SK-N-SH treated with all-trans-retinoic acid at 6 μM for 48 hours (cell line): ENCODE measurements at regions not wholly inside any gene's neighbourhood (a gene's known extent, or its start where the extent isn't known, plus 50 kb on each side); places are given as distances from the start of the nearest gene placed in this dataset.

Experiments
- ATAC-seq: fragments of 200-7000 bp; cut with Tn5 transposase; 3 replicates; pipeline ENCODE4 v1.9.1; 2020; ENCODE audit warnings: mild to moderate bottlenecking, moderate library complexity
- ARNTL ChIP-seq: fragments of 450-650 bp; formaldehyde crosslinking; IDR thresholded peaks from 2 replicates; pipeline ENCODE4 v1.5.0; 2020; ENCODE audit warnings: low read depth, mild to moderate bottlenecking, moderate library complexity, borderline replicate concordance
- BACH2 ChIP-seq: fragments of 250-450 bp; sonication (Bioruptor Pico); IDR thresholded peaks from 2 replicates; pipeline ENCODE4 v1.9.0; 2021; ENCODE audit warnings: mild to moderate bottlenecking, borderline replicate concordance
- ESRRG ChIP-seq: fragments of 250-450 bp; sonication (Bioruptor Pico); IDR thresholded peaks from 2 replicates; pipeline ENCODE4 v1.6.1; 2021; ENCODE audit warnings: mild to moderate bottlenecking
- OSR1 ChIP-seq: fragments of 250-450 bp; sonication (Bioruptor Pico); IDR thresholded peaks from 2 replicates; pipeline ENCODE4 v1.8.0; 2022; ENCODE audit warnings: moderate library complexity, mild to moderate bottlenecking, inconsistent platforms
- PPARA ChIP-seq: fragments of 250-450 bp; sonication (Bioruptor Pico); IDR thresholded peaks from 2 replicates; pipeline ENCODE4 v1.5.0; 2020; ENCODE audit warnings: mild to moderate bottlenecking, borderline replicate concordance
- RARB ChIP-seq: fragments of 250-450 bp; sonication (Bioruptor Pico); IDR thresholded peaks from 2 replicates; pipeline ENCODE4 v1.8.0; 2021; ENCODE audit warnings: mild to moderate bottlenecking, moderate library complexity
- SNAI2 ChIP-seq: fragments of 250-450 bp; sonication (Bioruptor Pico); IDR thresholded peaks from 2 replicates; pipeline ENCODE4 v1.5.0; 2020; ENCODE audit warnings: mild to moderate bottlenecking, moderate library complexity
- TCF4 ChIP-seq: fragments of 250-450 bp; sonication (Bioruptor Pico); IDR thresholded peaks from 2 replicates; pipeline ENCODE4 v1.8.0; 2021; ENCODE audit warnings: mild to moderate bottlenecking, moderate library complexity, borderline replicate concordance
- TOX ChIP-seq: fragments of 250-450 bp; sonication (Bioruptor Pico); IDR thresholded peaks from 2 replicates; pipeline ENCODE4 v1.8.0; 2021; ENCODE audit warnings: mild to moderate bottlenecking, moderate library complexity, borderline replicate concordance
- ZC3H10 ChIP-seq: fragments of 250-450 bp; sonication (Bioruptor Pico); IDR thresholded peaks from 2 replicates; pipeline ENCODE4 v1.5.1; 2021; ENCODE audit warnings: mild to moderate bottlenecking, moderate library complexity
- ZFP3 ChIP-seq: fragments of 250-450 bp; sonication (Bioruptor Pico); IDR thresholded peaks from 2 replicates; pipeline ENCODE4 v1.5.0; 2020; ENCODE audit warnings: mild to moderate bottlenecking, moderate library complexity
- ZFP30 ChIP-seq: fragments of 450-650 bp; formaldehyde crosslinking; IDR thresholded peaks from 2 replicates; pipeline ENCODE4 v1.5.0; 2022; ENCODE audit warnings: mild to moderate bottlenecking, moderate library complexity
- ZNF565 ChIP-seq: fragments of 450-650 bp; formaldehyde crosslinking; conservative IDR thresholded peaks from 2 replicates; pipeline ENCODE4 v1.5.0; 2020; ENCODE audit warnings: low read depth, mild to moderate bottlenecking, moderate library complexity
- ZNF70 ChIP-seq: fragments of 450-650 bp; formaldehyde crosslinking; IDR thresholded peaks from 2 replicates; pipeline ENCODE4 v1.5.0; 2020; ENCODE audit warnings: mild to moderate bottlenecking, moderate library complexity
- ZNF8 ChIP-seq: fragments of 450-650 bp; formaldehyde crosslinking; IDR thresholded peaks from 2 replicates; pipeline ENCODE4 v1.5.0; 2020; ENCODE audit warnings: mild to moderate bottlenecking, moderate library complexity
- TF ChIP-seq, protein P1 (sequence below): fragments of 250-450 bp; sonication (Bioruptor Pico); IDR thresholded peaks from 2 replicates; pipeline ENCODE4 v1.5.1; 2020; ENCODE audit warnings: low read depth, mild to moderate bottlenecking, moderate library complexity
- TF ChIP-seq, protein P2 (sequence below): fragments of 250-450 bp; sonication (Bioruptor Pico); IDR thresholded peaks from 2 replicates; pipeline ENCODE4 v1.8.0; 2021; ENCODE audit warnings: low read depth, mild to moderate bottlenecking, moderate library complexity, borderline replicate concordance
- TF ChIP-seq, protein P3 (sequence below): fragments of 250-450 bp; sonication (Bioruptor Pico); IDR thresholded peaks from 2 replicates; pipeline ENCODE4 v1.8.0; 2020; ENCODE audit warnings: mild to moderate bottlenecking, moderate library complexity, borderline replicate concordance

DNA sequence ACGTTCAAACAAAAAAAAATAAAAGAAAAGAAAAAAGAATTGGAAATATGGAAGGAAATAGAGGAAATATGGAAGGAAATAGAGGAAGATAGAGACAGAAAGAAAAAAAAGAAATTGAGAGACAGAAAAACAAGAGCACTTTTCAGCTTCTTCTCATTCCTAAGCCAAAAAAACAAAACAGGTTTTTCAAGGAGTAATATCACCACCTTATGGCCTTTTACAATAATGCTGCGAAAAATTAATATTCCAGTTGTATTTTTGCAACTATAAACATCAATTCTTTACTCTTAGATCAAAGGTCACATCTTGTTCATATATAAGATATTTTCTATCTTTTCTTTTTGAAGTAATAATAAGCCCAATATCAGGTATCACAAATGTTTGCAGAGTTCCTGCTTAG is 328.3 kb downstream of the FAT3 start:
- no peak for ATAC-seq
- no peak for TF ChIP-seq TOX (CRISPR knock-in tag)
- no peak for TF ChIP-seq ZFP30 (CRISPR knock-in tag)
- TF ChIP-seq ZC3H10 (CRISPR knock-in tag) = no peak
- TF ChIP-seq, protein P1, sequence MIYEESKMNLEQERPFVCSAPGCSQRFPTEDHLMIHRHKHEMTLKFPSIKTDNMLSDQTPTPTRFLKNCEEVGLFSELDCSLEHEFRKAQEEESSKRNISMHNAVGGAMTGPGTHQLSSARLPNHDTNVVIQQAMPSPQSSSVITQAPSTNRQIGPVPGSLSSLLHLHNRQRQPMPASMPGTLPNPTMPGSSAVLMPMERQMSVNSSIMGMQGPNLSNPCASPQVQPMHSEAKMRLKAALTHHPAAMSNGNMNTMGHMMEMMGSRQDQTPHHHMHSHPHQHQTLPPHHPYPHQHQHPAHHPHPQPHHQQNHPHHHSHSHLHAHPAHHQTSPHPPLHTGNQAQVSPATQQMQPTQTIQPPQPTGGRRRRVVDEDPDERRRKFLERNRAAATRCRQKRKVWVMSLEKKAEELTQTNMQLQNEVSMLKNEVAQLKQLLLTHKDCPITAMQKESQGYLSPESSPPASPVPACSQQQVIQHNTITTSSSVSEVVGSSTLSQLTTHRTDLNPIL (CRISPR knock-in tag) = no peak
- no peak for TF ChIP-seq ESRRG
- TF ChIP-seq RARB = no peak
- no peak for TF ChIP-seq ZNF565
- no peak for TF ChIP-seq ZNF70 (CRISPR knock-in tag)
- no peak for TF ChIP-seq ARNTL
- no peak for TF ChIP-seq BACH2 (CRISPR knock-in tag)

DNA sequence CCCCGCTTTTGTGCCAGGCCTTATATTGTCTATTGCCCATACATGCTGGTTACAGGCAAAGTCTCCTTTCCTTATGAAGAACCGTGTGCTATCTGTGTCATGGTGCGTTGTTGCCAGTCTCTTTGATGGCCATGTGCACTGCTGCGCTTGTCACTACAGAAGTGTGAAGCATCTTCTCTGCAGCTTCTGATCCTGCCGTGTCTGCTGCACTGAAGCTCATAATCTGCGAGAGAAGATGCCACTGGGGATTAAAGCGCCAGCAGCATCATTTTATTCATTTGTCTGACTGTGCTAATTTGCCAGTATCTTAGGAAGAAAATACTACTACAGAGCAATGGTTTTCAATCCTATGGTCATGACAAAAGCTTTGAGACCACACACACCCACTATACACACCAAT is 330.1 kb downstream of the FAT3 start:
- TF ChIP-seq ZNF8 (no peak), OSR1 (CRISPR knock-in tag) (no peak), PPARA (CRISPR knock-in tag) (no peak), RARB (no peak), ZFP30 (CRISPR knock-in tag) (no peak), ZC3H10 (CRISPR knock-in tag) (no peak), BACH2 (CRISPR knock-in tag) (no peak)
- TF ChIP-seq, protein P2, sequence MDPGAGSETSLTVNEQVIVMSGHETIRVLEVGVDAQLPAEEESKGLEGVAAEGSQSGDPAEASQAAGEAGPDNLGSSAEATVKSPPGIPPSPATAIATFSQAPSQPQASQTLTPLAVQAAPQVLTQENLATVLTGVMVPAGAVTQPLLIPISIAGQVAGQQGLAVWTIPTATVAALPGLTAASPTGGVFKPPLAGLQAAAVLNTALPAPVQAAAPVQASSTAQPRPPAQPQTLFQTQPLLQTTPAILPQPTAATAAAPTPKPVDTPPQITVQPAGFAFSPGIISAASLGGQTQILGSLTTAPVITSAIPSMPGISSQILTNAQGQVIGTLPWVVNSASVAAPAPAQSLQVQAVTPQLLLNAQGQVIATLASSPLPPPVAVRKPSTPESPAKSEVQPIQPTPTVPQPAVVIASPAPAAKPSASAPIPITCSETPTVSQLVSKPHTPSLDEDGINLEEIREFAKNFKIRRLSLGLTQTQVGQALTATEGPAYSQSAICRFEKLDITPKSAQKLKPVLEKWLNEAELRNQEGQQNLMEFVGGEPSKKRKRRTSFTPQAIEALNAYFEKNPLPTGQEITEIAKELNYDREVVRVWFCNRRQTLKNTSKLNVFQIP = no peak
- TF ChIP-seq, protein P3, sequence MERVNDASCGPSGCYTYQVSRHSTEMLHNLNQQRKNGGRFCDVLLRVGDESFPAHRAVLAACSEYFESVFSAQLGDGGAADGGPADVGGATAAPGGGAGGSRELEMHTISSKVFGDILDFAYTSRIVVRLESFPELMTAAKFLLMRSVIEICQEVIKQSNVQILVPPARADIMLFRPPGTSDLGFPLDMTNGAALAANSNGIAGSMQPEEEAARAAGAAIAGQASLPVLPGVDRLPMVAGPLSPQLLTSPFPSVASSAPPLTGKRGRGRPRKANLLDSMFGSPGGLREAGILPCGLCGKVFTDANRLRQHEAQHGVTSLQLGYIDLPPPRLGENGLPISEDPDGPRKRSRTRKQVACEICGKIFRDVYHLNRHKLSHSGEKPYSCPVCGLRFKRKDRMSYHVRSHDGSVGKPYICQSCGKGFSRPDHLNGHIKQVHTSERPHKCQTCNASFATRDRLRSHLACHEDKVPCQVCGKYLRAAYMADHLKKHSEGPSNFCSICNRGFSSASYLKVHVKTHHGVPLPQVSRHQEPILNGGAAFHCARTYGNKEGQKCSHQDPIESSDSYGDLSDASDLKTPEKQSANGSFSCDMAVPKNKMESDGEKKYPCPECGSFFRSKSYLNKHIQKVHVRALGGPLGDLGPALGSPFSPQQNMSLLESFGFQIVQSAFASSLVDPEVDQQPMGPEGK = no peak
- ATAC-seq = no peak

DNA sequence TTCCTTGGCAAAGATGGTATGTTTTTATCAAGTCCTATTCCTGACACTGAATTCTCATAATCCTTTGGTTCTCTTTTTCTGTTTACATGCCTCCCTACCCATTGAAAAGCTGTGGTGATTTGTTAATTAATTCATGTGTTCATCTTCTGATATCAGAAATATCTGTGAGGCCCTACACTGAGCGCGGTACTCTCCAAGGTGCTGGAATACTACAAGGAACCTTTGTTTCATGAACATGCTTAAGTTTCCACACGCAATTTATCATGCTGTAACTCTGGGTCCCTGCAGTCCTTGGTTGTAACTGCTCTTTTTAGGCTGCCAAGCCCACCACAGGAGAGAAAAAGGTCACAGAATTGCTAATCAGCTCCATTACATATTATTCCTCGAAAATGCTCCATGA is 331.8 kb downstream of the FAT3 start:
- ATAC-seq = no peak
- TF ChIP-seq ZFP3 (no peak), TOX (CRISPR knock-in tag) (no peak), ZNF8 (no peak)
- TF ChIP-seq, protein P1 (CRISPR knock-in tag) = no peak
- TF ChIP-seq, protein P2 = no peak

DNA sequence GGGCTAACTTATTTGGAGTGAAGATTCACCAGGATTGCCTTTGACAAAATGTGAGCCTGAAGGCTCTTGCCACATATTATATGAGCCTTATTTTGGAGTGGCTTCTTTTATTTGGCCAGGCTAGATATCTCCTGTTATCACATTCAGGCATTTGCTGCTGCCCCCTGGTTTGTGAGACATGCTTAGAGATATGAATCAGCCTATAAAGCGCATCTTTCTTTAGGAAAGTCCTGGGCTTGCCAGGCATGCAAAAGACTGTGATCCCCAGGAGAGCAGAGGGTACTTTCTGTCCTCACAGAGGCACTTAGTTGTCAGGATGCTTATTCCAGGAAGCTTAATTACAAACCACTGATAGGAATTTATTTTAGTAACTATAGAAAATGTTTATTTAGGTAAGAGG is 333.3 kb downstream of the FAT3 start:
- no peak for ATAC-seq
- TF ChIP-seq SNAI2 (CRISPR knock-in tag) = no peak
- no peak for TF ChIP-seq ESRRG
- TF ChIP-seq TOX (CRISPR knock-in tag) = no peak
- TF ChIP-seq ARNTL = no peak
- TF ChIP-seq TCF4 (CRISPR knock-in tag) = no peak
- TF ChIP-seq, protein P3 = no peak
- TF ChIP-seq PPARA (CRISPR knock-in tag) = no peak
- TF ChIP-seq RARB = no peak
- TF ChIP-seq ZFP30 (CRISPR knock-in tag) = no peak
